SH-SY5Y (cell line): ENCODE measurements at regions not wholly inside any gene's neighbourhood (a gene's known extent, or its start where the extent isn't known, plus 50 kb on each side); places are given as distances from the start of the nearest gene placed in this dataset.

ENCODE experiments used
- GATA2 ChIP-seq: IDR thresholded peaks from 2 replicates; pipeline ENCODE4 v1.6.1; 2011; ENCODE audit warnings: mild to moderate bottlenecking, low read depth, low read length
- GATA3 ChIP-seq: IDR thresholded peaks from 2 replicates; pipeline ENCODE4 v1.6.1; 2011; ENCODE audit warnings: low read depth, mild to moderate bottlenecking, low read length, moderate library complexity

DNA sequence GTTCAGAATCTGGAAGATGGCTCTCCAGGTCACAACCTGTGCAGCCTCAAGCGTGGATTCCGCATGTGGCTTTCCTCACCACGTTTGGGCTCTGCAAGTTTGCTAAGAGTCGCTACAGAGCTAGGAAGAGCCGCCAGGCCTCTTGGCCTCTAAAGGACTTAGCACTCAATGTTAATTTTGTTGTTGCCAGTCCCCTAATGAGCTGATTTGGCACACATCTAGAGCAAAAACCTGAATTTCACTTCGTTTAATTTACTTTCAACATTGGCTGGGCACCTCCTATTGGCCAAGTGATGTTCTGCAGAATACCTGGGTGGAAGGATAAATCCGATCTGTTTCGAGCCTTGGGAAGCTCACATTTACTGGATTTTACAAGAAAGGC, 65.8 kb upstream of the UNC5A start:
- TF ChIP-seq GATA2 (no peak), GATA3 (no peak)
